ENCODE measurements at regions not wholly inside any gene's neighbourhood (a gene's known extent, or its start where the extent isn't known, plus 50 kb on each side); places are given as distances from the start of the nearest gene placed in this dataset.

GRCh38 chr4:120526033-120526432 lies 396.5 kb downstream of the PRDM5 start:
- no peak for DNase-seq (ENCODE audit: low read depth, low spot score)

DNA sequence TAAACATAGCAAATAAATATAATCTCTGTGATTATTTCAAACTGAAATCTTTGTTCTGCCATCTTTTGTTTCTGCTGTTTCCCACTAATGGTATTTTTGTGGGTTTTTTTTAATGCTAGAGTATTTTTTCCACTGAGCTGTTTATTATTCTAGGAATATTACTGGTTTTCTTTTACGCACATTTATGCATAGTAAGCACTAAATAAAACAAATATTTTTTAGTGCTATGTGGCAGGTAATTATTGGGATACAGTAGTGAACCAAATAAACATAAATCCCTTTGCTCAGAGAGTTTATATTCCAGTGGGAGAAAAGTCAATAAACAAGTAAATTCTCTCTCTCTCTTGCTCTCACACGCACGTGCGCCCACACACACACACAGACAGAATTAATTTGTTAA lies 397.4 kb downstream of the PRDM5 start:
- no peak for DNase-seq (ENCODE audit: low read depth, low spot score)

- no peak for DNase-seq (ENCODE audit: low read depth, low spot score)
Measured at GRCh38 chr4:120524237-120524636, 398.3 kb downstream of the PRDM5 start.

GRCh38 chr4:120520761-120521160 lies 401.8 kb downstream of the PRDM5 start:
- no peak for DNase-seq (ENCODE audit: low read depth, low spot score)

DNA sequence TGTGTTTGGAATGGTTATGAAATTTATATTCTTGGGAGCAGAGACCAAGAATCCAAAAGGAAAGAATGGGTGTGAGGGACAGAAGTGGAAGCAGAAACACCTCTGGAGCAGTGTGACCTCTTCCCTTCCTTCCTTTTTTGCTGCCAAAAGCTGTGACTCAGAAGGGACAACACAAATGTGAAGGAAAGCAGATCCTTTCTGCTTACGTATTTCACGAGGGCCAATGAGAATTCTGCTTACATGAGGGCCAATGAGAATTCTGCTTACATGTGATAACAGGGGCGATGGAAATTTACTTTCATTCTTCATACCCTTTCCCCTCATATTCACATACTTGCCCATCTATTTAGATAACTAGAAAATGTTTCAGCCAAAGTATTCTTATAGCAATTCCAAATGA lies 404.6 kb downstream of the PRDM5 start:
- peak; percentile 37 for DNase-seq (ENCODE audit: low read depth, low spot score)

DNA sequence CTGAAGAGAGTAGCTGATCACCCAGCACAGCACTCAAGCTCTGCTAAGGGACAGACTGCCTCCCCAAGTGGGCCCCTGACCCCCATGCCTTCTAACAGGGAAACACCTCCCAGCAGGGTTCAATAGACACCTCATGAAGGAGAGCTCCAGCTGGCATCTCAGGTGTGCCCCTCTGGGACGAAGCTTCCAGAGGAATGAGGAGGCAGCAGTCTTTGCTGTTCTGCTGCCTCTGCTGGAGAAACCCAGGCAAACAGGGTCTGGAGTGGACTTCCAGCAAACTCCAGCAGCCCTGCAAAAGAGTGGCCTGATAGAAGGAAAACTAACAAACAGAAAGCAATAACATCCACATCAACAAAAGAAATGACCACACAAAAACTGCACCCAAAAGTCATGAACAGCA lies 412.8 kb downstream of the PRDM5 start:
- no peak for DNase-seq (ENCODE audit: low read depth, low spot score)

GRCh38 chr4:120509222-120509621 lies 413.3 kb downstream of the PRDM5 start:
- DNase-seq (ENCODE audit: low read depth, low spot score): no peak

DNA sequence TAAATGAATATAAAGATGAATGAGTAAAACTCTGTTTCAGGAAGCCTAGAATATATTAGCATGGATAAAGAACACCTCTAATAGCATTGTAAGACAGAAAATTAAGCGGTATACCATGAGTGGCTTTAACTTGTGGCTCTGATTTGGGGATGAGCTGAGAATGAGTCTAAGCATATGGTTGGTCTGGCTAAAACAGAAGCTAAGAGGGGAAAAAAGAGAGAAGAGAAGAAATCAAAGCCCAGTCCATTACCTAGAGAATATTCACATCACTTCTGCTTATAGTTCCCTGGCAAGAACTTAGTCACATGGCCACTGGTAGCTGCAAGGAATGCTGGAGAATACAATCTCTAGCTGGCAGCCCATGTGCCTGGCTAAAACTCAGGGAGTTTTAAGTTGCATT lies 414.5 kb downstream of the PRDM5 start:
- DNase-seq (ENCODE audit: low read depth, low spot score): no peak

GRCh38 chr4:120506536-120506935 lies 416.0 kb downstream of the PRDM5 start:
- DNase-seq (ENCODE audit: low read depth, low spot score): no peak

DNA sequence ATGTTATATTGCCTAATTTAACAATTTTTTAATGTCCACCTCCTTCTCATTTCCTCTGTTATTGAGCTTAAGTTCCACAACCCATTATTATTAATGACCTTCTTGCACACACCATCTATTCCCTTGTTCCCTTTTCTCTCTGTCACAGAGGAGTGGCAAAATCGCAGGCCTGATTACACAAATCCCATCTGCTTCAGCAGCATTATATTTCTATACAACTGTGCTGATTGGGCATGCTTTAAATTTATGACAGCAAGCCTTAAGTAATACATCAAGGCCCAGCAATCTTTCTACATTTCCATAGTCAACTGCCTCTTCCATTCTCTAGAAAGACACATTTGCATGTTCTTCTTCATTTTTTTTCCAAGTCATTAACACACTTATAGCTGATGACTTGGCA lies 423.8 kb downstream of the PRDM5 start:
- DNase-seq (ENCODE audit: low read depth, low spot score): no peak

GRCh38 chr4:120491481-120491880 lies 424.8 kb upstream of the MAD2L1 start:
- no peak for DNase-seq (ENCODE audit: low read depth, low spot score)

DNA sequence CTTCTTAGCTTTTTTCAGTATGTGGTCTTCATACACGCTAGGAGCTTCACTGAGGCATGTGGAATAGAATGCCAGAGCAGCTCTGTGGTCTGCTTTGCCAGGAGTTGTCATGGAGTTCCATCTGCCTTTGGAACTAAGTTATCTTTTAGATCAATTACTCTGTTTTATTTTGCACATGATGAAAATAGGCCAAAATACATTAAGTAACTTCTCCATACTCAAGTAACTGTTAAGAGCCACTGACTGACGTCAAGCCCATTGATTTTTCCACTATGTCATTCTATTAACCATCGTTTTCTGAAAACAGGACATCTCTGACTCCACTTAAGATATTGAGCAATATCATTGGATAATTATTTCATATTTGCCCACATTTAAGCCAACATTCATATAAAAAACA lies 415.1 kb upstream of the MAD2L1 start:
- DNase-seq (ENCODE audit: low read depth, low spot score): no peak

GRCh38 chr4:120472447-120473131 lies 405.9 kb upstream of the MAD2L1 start:
- no peak for DNase-seq (ENCODE audit: low read depth, low spot score)

DNA sequence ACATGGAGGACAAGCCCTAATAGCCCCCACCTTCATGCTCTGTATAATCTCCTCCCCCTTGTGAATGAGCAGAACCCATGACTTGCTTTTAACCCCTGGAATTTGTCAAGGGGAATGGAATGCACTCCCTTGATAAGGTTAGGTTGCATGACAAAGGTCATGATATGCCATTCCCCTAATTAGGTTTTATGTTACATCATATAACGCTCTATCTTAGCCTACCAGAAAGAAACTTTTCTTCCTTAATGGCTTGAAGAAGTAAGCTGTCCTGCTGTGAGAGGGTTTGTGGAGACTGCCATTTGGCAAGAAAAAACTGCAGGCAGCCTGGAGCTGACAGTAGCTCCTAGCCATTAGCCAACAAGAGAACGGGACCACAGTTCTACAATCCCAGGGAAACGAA lies 399.8 kb upstream of the MAD2L1 start:
- DNase-seq (ENCODE audit: low read depth, low spot score): no peak

GRCh38 chr4:120454788-120455187 lies 388.1 kb upstream of the MAD2L1 start:
- DNase-seq (ENCODE audit: low read depth, low spot score): no peak

- DNase-seq (ENCODE audit: low read depth, low spot score): no peak
Measured at GRCh38 chr4:120452536-120452935, 385.9 kb upstream of the MAD2L1 start.

GRCh38 chr4:120452001-120452400 lies 385.4 kb upstream of the MAD2L1 start:
- DNase-seq (ENCODE audit: low read depth, low spot score): no peak

DNA sequence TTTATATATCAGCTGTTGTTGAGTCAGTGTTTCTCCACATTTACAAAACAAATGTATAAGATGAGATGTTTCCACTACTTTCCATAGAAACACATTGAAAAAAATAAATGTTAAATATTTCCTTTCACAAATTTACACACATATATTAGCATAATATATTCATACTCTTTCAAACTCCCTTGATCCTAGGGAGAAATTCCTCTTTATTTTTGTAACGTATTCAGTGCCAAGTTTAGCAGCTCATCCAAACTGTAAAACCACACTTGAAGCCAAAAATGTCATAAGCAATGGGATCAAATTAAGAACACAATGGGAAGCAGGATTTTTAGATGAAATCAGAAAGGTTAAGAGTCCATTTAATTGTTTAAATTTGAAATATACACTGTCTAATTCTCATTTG lies 381.1 kb upstream of the MAD2L1 start:
- DNase-seq (ENCODE audit: low read depth, low spot score): no peak

- DNase-seq (ENCODE audit: low read depth, low spot score): no peak
Measured at GRCh38 chr4:120446051-120446567, 379.5 kb upstream of the MAD2L1 start.

DNA sequence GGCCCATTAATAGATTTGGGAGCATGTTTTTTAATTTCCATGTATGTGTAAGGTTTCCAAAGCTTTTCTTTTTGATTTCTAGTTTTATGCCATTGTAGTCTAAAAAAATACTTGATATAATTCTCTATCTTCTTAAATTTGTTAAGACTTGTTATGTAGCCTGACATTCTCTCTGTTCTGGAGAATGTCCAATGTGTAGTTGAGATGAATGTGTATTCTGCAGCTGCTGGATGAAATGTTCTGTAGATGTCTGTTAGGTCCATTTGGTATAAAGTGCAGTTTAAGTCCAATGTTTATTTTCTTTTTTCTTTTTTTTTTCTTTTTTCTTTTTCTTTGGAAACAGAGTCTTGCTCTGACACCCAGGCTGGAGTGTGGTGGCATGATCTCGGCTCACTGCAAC lies 378.5 kb upstream of the MAD2L1 start:
- no peak for DNase-seq (ENCODE audit: low read depth, low spot score)

DNA sequence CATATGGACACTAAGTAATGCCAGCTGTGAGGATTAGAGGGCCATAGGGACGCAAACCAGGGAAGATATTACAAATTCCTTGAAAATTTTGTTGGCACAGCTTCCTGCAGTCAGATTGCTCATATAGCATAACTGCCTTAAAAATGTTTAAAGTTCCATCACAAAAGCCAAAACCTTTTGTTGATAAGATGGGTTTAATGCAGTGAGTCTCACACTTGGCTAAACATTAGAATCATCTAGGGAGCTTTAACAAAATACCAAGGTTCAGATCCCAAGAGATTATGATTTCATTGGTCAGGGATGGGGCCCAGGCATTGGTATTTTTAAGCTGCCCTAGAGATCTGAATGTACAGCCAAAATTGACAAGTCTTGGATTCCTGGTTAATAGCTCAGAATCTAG lies 376.5 kb upstream of the MAD2L1 start:
- no peak for DNase-seq (ENCODE audit: low read depth, low spot score)

- no peak for DNase-seq (ENCODE audit: low read depth, low spot score)
Measured at GRCh38 chr4:120440730-120441129, 374.1 kb upstream of the MAD2L1 start.

DNA sequence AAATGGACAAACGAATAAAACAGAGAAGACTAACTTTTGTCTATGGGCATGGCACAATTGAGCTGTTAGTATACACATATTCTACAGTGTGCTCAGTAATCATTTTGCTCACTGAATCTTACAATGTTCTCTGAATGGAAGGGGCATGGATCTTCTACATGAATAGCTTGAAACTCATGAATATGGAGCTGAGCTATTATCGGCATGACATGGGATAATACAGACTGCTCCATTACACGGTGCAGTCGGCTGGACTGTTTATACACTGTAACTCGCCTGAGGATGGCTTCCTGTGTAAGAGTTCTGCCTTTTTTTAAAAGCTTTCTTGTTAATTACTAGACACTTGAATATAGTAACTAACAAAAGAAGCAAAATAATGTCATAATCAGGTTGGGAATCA lies 368.5 kb upstream of the MAD2L1 start:
- DNase-seq (ENCODE audit: low read depth, low spot score): no peak

DNA sequence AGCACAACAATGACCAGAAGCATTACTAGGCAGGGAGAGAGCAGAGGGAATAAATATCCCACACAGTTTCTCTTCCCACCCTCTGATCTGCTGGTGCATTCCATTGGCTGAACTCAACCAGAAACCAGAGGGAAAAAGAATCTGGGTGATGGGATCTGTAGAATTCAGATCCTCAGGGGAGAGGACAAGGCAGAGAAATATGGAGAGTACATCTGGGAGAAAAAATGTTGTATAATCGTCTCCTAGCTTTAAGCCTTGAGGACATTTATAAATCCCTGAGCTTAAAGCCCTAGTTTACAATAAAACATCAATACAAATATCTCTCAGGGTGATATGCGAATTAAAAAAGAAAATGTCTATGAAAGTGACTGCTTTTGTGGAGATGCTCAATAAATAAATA lies 368.1 kb upstream of the MAD2L1 start:
- no peak for DNase-seq (ENCODE audit: low read depth, low spot score)
